ENCODE measurements at regions not wholly inside any gene's neighbourhood (a gene's known extent, or its start where the extent isn't known, plus 50 kb on each side); places are given as distances from the start of the nearest gene placed in this dataset.

- Histone ChIP-seq H3K9me3 (no peaks in the 10 kb centered on the region), H3K4me3 (ENCODE audit: low read depth in 1 of 2, low read length in 1 of 2) (no peak overlapping the region), H3K27ac (no peak overlapping the region), H3K4me1 (ENCODE audit: control insufficient read depth in 1 of 2, insufficient read depth in 1 of 2, low read depth in 1 of 2, low read length in 1 of 2) (no peaks in the 10 kb centered on the region), H3K36me3 (no peaks in the 10 kb centered on the region), H3K27me3 (no peaks in the 10 kb centered on the region)
- TF ChIP-seq CTCF (IDR thresholded peaks at IDR 0.05), result no peak
These were observed 218.3 kb upstream of the CNTN1 start for GRCh38 chr12:40473962-40474361.

GRCh38 chr12:40474630-40475029 lies 217.6 kb upstream of the CNTN1 start:
- Histone ChIP-seq H3K27ac (no peak overlapping the region), H3K27me3 (no peaks in the 10 kb centered on the region), H3K36me3 (no peaks in the 10 kb centered on the region), H3K9me3 (no peaks in the 10 kb centered on the region), H3K4me3 (ENCODE audit: low read depth in 1 of 2, low read length in 1 of 2) (no peak overlapping the region), H3K4me1 (ENCODE audit: control insufficient read depth in 1 of 2, insufficient read depth in 1 of 2, low read depth in 1 of 2, low read length in 1 of 2) (no peaks in the 10 kb centered on the region)
- TF ChIP-seq CTCF (IDR thresholded peaks at IDR 0.05), result no peak

DNA sequence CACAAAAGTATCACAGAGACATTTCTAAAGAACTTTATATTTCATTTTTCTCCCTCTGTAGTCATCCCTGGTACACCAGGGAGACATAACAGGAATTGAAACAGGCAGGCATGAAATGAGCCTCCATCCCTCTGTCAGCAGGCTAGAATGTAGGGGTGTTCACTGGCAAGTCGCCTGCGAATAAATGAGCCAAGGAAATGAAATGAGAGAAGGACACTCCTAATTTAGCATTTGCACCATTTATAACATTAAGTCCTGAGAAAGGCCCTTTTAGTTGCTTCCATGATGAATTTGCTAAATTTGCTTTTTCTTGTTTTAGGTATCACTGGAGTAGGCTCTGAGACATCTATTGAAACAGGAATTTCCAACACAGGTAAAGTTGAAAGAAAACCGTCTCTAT lies 192.4 kb upstream of the CNTN1 start:
- H3K9me3 ChIP-seq, result no peaks in the 10 kb centered on the region
- no peaks in the 10 kb centered on the region for H3K27me3 ChIP-seq
- peaks cover 0 to 6% of the 10 kb centered on the region in 2 experiments for H3K4me1 ChIP-seq (ENCODE audit: control insufficient read depth in 1 of 2, insufficient read depth in 1 of 2, low read depth in 1 of 2, low read length in 1 of 2)
- H3K36me3 ChIP-seq, result no peaks in the 10 kb centered on the region
- TF ChIP-seq CTCF (IDR thresholded peaks at IDR 0.05), result no peak
- H3K27ac ChIP-seq, result no peak overlapping the region
- H3K4me3 ChIP-seq (ENCODE audit: low read depth in 1 of 2, low read length in 1 of 2), result no peak overlapping the region

DNA sequence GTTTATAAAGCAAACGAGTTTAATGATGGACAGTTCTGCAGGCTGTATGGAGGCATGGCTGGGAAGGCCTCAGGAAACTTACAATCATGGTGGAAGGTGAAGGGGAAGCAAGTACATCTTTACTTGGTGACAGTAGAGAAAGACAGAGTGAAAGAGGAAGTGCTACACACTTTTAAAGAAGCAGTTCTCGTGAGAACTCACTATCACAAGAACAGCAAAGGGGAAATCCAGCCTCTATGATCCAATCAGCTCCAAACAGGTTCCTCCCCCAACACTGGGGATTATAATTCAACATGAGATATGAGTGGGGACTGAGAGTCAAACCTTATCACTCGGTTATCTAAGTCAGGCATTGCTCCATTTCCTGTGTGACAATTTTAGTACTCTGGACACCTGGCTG lies 189.9 kb upstream of the CNTN1 start:
- TF ChIP-seq CTCF (IDR thresholded peaks at IDR 0.05), result no peak
- peaks cover 0 to 6% of the 10 kb centered on the region in 2 experiments for H3K4me1 ChIP-seq (ENCODE audit: control insufficient read depth in 1 of 2, insufficient read depth in 1 of 2, low read depth in 1 of 2, low read length in 1 of 2)
- H3K4me3 ChIP-seq (ENCODE audit: low read depth in 1 of 2, low read length in 1 of 2), result no peak overlapping the region
- no peaks in the 10 kb centered on the region for H3K9me3 ChIP-seq
- H3K36me3 ChIP-seq, result no peaks in the 10 kb centered on the region
- H3K27me3 ChIP-seq, result no peaks in the 10 kb centered on the region
- no peak overlapping the region for H3K27ac ChIP-seq

GRCh38 chr12:40505327-40505726 lies 186.9 kb upstream of the CNTN1 start:
- no peak overlapping the region for H3K27ac ChIP-seq
- no peaks in the 10 kb centered on the region for H3K36me3 ChIP-seq
- peaks cover 0 to 6% of the 10 kb centered on the region in 2 experiments for H3K4me1 ChIP-seq (ENCODE audit: control insufficient read depth in 1 of 2, insufficient read depth in 1 of 2, low read depth in 1 of 2, low read length in 1 of 2)
- H3K9me3 ChIP-seq, result no peaks in the 10 kb centered on the region
- H3K4me3 ChIP-seq (ENCODE audit: low read depth in 1 of 2, low read length in 1 of 2), result no peak overlapping the region
- no peak for TF ChIP-seq CTCF (IDR thresholded peaks at IDR 0.05)
- no peaks in the 10 kb centered on the region for H3K27me3 ChIP-seq

GRCh38 chr12:40508421-40508820 lies 183.8 kb upstream of the CNTN1 start:
- H3K27ac ChIP-seq, result no peak overlapping the region
- H3K4me1 ChIP-seq (ENCODE audit: control insufficient read depth in 1 of 2, insufficient read depth in 1 of 2, low read depth in 1 of 2, low read length in 1 of 2), result no peaks in the 10 kb centered on the region
- H3K4me3 ChIP-seq (ENCODE audit: low read depth in 1 of 2, low read length in 1 of 2), result no peak overlapping the region
- no peak for TF ChIP-seq CTCF (IDR thresholded peaks at IDR 0.05)
- H3K27me3 ChIP-seq, result peaks cover 6% of the 10 kb centered on the region
- H3K36me3 ChIP-seq, result no peaks in the 10 kb centered on the region
- H3K9me3 ChIP-seq, result no peaks in the 10 kb centered on the region
